Spleen (tissue), 11 donors: ENCODE measurements at regions not wholly inside any gene's neighbourhood (a gene's known extent, or its start where the extent isn't known, plus 50 kb on each side); places are given as distances from the start of the nearest gene placed in this dataset.

Experiments
- DNase-seq: peaks from one replicate; pipeline ENCODE4 v3.0.0-alpha.2; 2020
- H3K27ac ChIP-seq, 8 donors: fragments of 200-600 bp; sonication (generic) in 7 of 8; 1 replicate in 4 of 8; 2 replicates in 4 of 8; pipeline versions ENCODE4 v1.5.0 to v1.8.0; 2016 to 2021; ENCODE audit warnings: inconsistent platforms in 4 of 8, mild to moderate bottlenecking in 4 of 8, moderate library complexity in 1 of 8
- H3K27me3 ChIP-seq, 7 donors: fragments of 200-600 bp; sonication (generic) in 6 of 7; replicated peaks in 1 of 7; 1 replicate in 4 of 7; 2 replicates in 3 of 7; pipeline versions ENCODE4 v1.5.0 to v1.8.0; 2016 to 2021; ENCODE audit warnings: inconsistent platforms in 3 of 7, mild to moderate bottlenecking in 1 of 7
- H3K36me3 ChIP-seq, 6 donors: fragments of 200-600 bp; sonication (generic) in 5 of 6; 1 replicate in 4 of 6; 2 replicates in 2 of 6; pipeline versions ENCODE4 v1.5.0 to v1.8.0; 2016 to 2021; ENCODE audit warnings: inconsistent platforms in 2 of 6
- H3K4me1 ChIP-seq, 6 donors: fragments of 200-600 bp; sonication (generic) in 5 of 6; 1 replicate in 3 of 6; 2 replicates in 3 of 6; pipeline versions ENCODE4 v1.5.0 to v1.8.0; 2016 to 2021; ENCODE audit warnings: inconsistent platforms in 3 of 6
- H3K4me3 ChIP-seq, 8 donors: fragments of 200-600 bp; sonication (generic) in 7 of 8; 1 replicate in 4 of 8; 2 replicates in 4 of 8; pipeline versions ENCODE4 v1.5.0 to v1.8.0; 2016 to 2021; ENCODE audit warnings: inconsistent platforms in 4 of 8, mild to moderate bottlenecking in 4 of 8, moderate library complexity in 2 of 8
- H3K9me3 ChIP-seq, 8 donors: fragments of 200-600 bp; sonication (generic) in 7 of 8; 1 replicate in 4 of 8; 2 replicates in 4 of 8; pipeline versions ENCODE4 v1.5.0 to v1.8.0; 2016 to 2021; ENCODE audit warnings: inconsistent platforms in 4 of 8
- CTCF ChIP-seq, 11 experiments: fragments of 200-600 bp in 7 of 11; fragments of 450-650 bp in 4 of 11; sonication (generic) in 4 of 11; IDR thresholded peaks in 8 of 11; conservative IDR thresholded peaks in 3 of 11; 1 replicate in 7 of 11; 2 replicates in 4 of 11; pipeline versions ENCODE4 v1.4.0 to v1.8.0; 2016 to 2021; ENCODE audit warnings: antibody characterized with exemption in 11 of 11, inconsistent platforms in 4 of 11, mild to moderate bottlenecking in 1 of 11
- POLR2A ChIP-seq, 3 donors: fragments of 450-650 bp; IDR thresholded peaks; one replicate each; pipeline ENCODE4 v1.5.1; 2017; ENCODE audit warnings: antibody characterized with exemption in 3 of 3, mild to moderate bottlenecking in 1 of 3
- POLR2AphosphoS5 ChIP-seq, 3 donors: sonication (generic); formaldehyde crosslinking; IDR thresholded peaks; one replicate each; pipeline ENCODE4 v1.5.1; 2017; ENCODE audit warnings: antibody characterized with exemption in 3 of 3
- WGBS, 5 donors: extraction: QIAGEN DNeasy Blood & Tissue Kit in 3 of 5; methylation state at CpG; one replicate each; pipeline versions ENCODE4 v1.1.5 to v1.1.7; 2013 to 2018; 5-methylcytosine and 5-hydroxymethylcytosine counted together
- intact Hi-C: fragments of 100-400 bp; cut with DNase I; formaldehyde crosslinking; loops from one replicate; pipeline ENCODE4 v1.15.0; 2023; ENCODE audit warnings: low total_unique reads
- donor health status: healthy with polysubstance abuse.
- donor health status: DM: no; HTN: no; CAD: no; lungs with moderate emphysema.
- donor health status: DM: no; HTN: no; CAD: no.
- donor health status: Bipolar disorder and iron deficiency.
- donor health status: healthy.
- donor health status: DM: no; HTN: no; CAD: no.
- donor health status: DM: yes; HTN: yes; CAD: no.

DNA sequence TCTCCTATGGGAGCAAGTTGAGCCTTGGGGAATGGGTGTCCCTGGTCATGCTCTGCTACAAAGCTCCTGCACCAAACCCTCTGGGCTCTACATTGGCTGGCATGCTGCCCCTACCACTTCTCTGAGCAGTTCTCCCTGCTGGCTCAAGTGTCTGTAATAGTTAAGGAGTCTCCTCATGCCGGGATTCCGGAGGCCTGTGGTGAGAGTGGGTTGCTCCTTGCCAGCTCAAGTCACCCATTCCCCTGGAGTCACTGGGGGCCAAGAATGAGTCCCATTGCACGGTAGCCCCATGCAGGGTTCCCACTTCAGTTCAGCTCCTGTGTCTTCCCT lies 173.9 kb downstream of the PRDM13 start:
- Histone ChIP-seq H3K4me3 (no peak overlapping the region), H3K36me3 (no peaks in the 10 kb centered on the region), H3K27ac (no peak overlapping the region), H3K9me3 (no peaks in the 10 kb centered on the region), H3K4me1 (no peaks in the 10 kb centered on the region), H3K27me3 (peaks cover 0 to 18% (median 0%) of the 10 kb centered on the region in 7 donors)
- intact Hi-C loops, result no loop called here
- 82 to 97% (median 95%) methylated on average over 2 to 3 of the region's 3 CpGs for WGBS, 5 donors
- no peak for DNase-seq
- TF ChIP-seq POLR2A (IDR thresholded peaks at IDR 0.05) (no peak), CTCF (IDR thresholded peaks at IDR 0.05 in 8 of 11, conservative IDR thresholded peaks at IDR 0.05 in 3 of 11) (no peak), POLR2AphosphoS5 (IDR thresholded peaks at IDR 0.05) (no peak)

GRCh38 chr6:99789767-99790166 lies 183.1 kb downstream of the PRDM13 start:
- intact Hi-C loops, result no loop called here
- Histone ChIP-seq H3K27me3 (peaks cover 0 to 13% (median 0%) of the 10 kb centered on the region in 7 donors), H3K4me3 (no peak overlapping the region), H3K4me1 (no peaks in the 10 kb centered on the region), H3K36me3 (no peaks in the 10 kb centered on the region), H3K27ac (no peak overlapping the region), H3K9me3 (no peaks in the 10 kb centered on the region)
- WGBS, 5 donors, result 10 to 38% (median 33%) methylated on average over 1 of the region's 1 CpG
- TF ChIP-seq POLR2AphosphoS5 (IDR thresholded peaks at IDR 0.05) (no peak), POLR2A (IDR thresholded peaks at IDR 0.05) (no peak), CTCF (IDR thresholded peaks at IDR 0.05 in 8 of 11, conservative IDR thresholded peaks at IDR 0.05 in 3 of 11) (no peak)
- DNase-seq, result no peak

DNA sequence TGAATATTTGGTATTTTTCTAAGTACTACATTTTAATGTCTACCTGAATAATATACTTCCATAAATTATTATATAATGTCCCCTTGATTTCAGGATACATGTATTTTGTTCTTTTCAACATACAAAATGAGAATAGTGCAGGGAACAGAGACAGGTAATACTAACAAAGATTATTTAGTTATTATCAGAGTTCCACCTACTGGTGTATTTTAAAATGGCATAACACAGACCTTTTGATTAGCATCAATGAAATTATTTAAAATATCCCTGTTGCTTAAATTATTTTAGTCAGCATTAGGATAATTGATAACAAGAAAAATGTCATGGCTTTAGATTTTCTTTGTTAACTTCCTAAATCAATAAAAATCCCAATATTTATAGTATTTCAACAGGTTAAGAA lies 184.0 kb downstream of the PRDM13 start:
- Histone ChIP-seq H3K36me3 (no peaks in the 10 kb centered on the region), H3K9me3 (no peaks in the 10 kb centered on the region), H3K27ac (no peak overlapping the region), H3K27me3 (peaks cover 0 to 13% (median 0%) of the 10 kb centered on the region in 7 donors), H3K4me3 (no peak overlapping the region), H3K4me1 (no peaks in the 10 kb centered on the region)
- intact Hi-C loops, result no loop called here
- TF ChIP-seq POLR2A (IDR thresholded peaks at IDR 0.05), result no peak
- no peak for TF ChIP-seq POLR2AphosphoS5 (IDR thresholded peaks at IDR 0.05)
- TF ChIP-seq CTCF (IDR thresholded peaks at IDR 0.05 in 8 of 11, conservative IDR thresholded peaks at IDR 0.05 in 3 of 11), result no peak
- DNase-seq, result no peak

DNA sequence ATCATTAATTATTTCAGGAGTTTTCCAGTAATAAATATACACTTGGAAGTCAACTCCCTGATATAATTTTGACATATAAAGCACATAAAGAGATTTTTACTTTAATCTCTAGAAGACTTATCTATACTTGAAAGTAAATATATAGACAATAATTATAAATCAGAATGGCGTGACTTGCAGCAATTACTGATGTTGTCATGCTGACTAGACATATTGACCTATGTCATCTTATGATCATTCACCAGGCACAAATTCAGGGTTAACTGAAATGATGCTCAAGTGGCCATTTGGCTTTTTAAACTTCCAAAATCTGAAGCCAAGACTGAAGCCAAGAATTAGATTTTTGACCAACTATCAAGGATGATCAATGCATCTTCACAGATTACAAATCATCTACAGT lies 192.2 kb downstream of the MCHR2 start:
- 78 to 91% (median 82%) methylated on average over 1 of the region's 1 CpG for WGBS, 5 donors
- Histone ChIP-seq H3K27me3 (peaks cover 0 to 5% (median 0%) of the 10 kb centered on the region in 7 donors), H3K9me3 (no peaks in the 10 kb centered on the region), H3K27ac (no peak overlapping the region), H3K4me3 (no peak overlapping the region), H3K4me1 (no peaks in the 10 kb centered on the region), H3K36me3 (no peaks in the 10 kb centered on the region)
- intact Hi-C loops, result no loop called here
- no peak for TF ChIP-seq POLR2A (IDR thresholded peaks at IDR 0.05)
- no peak for DNase-seq

- no peak for DNase-seq
- Histone ChIP-seq H3K27ac (no peak overlapping the region), H3K4me3 (no peak overlapping the region), H3K4me1 (no peaks in the 10 kb centered on the region), H3K9me3 (no peaks in the 10 kb centered on the region), H3K27me3 (peaks cover 0 to 5% (median 0%) of the 10 kb centered on the region in 7 donors), H3K36me3 (no peaks in the 10 kb centered on the region)
- WGBS, 5 donors, result 42 to 56% (median 51%) methylated on average over 10 of the region's 10 CpGs
- intact Hi-C loops, result no loop called here
- no peak for TF ChIP-seq POLR2A (IDR thresholded peaks at IDR 0.05)
- TF ChIP-seq POLR2AphosphoS5 (IDR thresholded peaks at IDR 0.05), result no peak
- TF ChIP-seq CTCF (IDR thresholded peaks at IDR 0.05 in 8 of 11, conservative IDR thresholded peaks at IDR 0.05 in 3 of 11), result no peak
Observed at GRCh38 chr6:99802396-99803031, 191.5 kb downstream of the MCHR2 start.
